WTC11 (cell line): ENCODE measurements at regions not wholly inside any gene's neighbourhood (a gene's known extent, or its start where the extent isn't known, plus 50 kb on each side); places are given as distances from the start of the nearest gene placed in this dataset.

Experiments
- FOXJ3 ChIP-seq: sonication (generic); formaldehyde crosslinking; IDR thresholded peaks from 2 replicates; pipeline ENCODE4 v1.9.0; 2021; ENCODE audit warnings: missing genetic modification reagents, mild to moderate bottlenecking, borderline replicate concordance
- SP1 ChIP-seq: sonication (generic); formaldehyde crosslinking; conservative IDR thresholded peaks from 2 replicates; pipeline ENCODE4 v1.8.1; 2022; ENCODE audit warnings: missing genetic modification reagents
- TEAD4 ChIP-seq: sonication (generic); formaldehyde crosslinking; IDR thresholded peaks from 2 replicates; pipeline ENCODE4 v1.8.0; 2022; ENCODE audit warnings: mild to moderate bottlenecking, missing genetic modification reagents
- ZNF232 ChIP-seq: sonication (generic); formaldehyde crosslinking; IDR thresholded peaks from 2 replicates; pipeline ENCODE4 v1.8.0; 2022; ENCODE audit warnings: mild to moderate bottlenecking, missing genetic modification reagents
- TF ChIP-seq, protein P1 (sequence below): sonication (generic); formaldehyde crosslinking; IDR thresholded peaks from 2 replicates; pipeline ENCODE4 v1.8.1; 2023; ENCODE audit warnings: mild to moderate bottlenecking, missing genetic modification reagents, moderate library complexity
- TF ChIP-seq, protein P2 (sequence below): fragments of 200-600 bp; IDR thresholded peaks from 2 replicates; pipeline ENCODE4 v1.8.0; 2022; ENCODE audit warnings: antibody characterized with exemption
- TF ChIP-seq, protein P3 (sequence below): sonication (generic); formaldehyde crosslinking; IDR thresholded peaks from 2 replicates; pipeline ENCODE4 v1.8.0; 2022; ENCODE audit warnings: mild to moderate bottlenecking, missing genetic modification reagents
- TF ChIP-seq, protein P4 (sequence below): sonication (generic); formaldehyde crosslinking; IDR thresholded peaks from 2 replicates; pipeline ENCODE4 v1.8.0; 2022; ENCODE audit warnings: mild to moderate bottlenecking, missing genetic modification reagents
- TF ChIP-seq, protein P5 (sequence below): sonication (generic); formaldehyde crosslinking; IDR thresholded peaks from 2 replicates; pipeline ENCODE4 v1.8.1; 2023; ENCODE audit warnings: mild to moderate bottlenecking, missing genetic modification reagents, borderline replicate concordance

DNA sequence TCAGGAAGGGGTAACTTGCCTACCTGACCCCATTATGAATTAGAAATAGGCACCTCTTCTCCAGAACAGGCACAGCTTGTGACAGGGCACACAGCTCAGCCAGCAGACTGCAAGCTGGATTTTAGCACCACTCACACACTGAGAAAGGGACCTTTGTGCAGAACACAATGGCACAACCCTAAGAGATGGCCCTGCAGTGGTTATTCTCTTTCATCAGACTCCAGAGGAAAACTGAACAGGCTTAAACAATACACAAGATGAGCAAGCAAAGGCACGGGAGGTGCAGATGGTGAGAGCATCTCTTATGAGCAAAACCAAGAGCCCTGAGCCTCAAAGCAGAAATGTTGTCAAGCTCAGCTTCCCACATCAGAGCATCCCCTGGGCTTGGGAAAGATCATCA, 93.8 kb upstream of the LRRC55 start:
- TF ChIP-seq, protein P1, sequence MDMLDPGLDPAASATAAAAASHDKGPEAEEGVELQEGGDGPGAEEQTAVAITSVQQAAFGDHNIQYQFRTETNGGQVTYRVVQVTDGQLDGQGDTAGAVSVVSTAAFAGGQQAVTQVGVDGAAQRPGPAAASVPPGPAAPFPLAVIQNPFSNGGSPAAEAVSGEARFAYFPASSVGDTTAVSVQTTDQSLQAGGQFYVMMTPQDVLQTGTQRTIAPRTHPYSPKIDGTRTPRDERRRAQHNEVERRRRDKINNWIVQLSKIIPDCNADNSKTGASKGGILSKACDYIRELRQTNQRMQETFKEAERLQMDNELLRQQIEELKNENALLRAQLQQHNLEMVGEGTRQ, result no peak
- TF ChIP-seq, protein P2, sequence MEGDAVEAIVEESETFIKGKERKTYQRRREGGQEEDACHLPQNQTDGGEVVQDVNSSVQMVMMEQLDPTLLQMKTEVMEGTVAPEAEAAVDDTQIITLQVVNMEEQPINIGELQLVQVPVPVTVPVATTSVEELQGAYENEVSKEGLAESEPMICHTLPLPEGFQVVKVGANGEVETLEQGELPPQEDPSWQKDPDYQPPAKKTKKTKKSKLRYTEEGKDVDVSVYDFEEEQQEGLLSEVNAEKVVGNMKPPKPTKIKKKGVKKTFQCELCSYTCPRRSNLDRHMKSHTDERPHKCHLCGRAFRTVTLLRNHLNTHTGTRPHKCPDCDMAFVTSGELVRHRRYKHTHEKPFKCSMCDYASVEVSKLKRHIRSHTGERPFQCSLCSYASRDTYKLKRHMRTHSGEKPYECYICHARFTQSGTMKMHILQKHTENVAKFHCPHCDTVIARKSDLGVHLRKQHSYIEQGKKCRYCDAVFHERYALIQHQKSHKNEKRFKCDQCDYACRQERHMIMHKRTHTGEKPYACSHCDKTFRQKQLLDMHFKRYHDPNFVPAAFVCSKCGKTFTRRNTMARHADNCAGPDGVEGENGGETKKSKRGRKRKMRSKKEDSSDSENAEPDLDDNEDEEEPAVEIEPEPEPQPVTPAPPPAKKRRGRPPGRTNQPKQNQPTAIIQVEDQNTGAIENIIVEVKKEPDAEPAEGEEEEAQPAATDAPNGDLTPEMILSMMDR, result no peak
- TF ChIP-seq, protein P3, sequence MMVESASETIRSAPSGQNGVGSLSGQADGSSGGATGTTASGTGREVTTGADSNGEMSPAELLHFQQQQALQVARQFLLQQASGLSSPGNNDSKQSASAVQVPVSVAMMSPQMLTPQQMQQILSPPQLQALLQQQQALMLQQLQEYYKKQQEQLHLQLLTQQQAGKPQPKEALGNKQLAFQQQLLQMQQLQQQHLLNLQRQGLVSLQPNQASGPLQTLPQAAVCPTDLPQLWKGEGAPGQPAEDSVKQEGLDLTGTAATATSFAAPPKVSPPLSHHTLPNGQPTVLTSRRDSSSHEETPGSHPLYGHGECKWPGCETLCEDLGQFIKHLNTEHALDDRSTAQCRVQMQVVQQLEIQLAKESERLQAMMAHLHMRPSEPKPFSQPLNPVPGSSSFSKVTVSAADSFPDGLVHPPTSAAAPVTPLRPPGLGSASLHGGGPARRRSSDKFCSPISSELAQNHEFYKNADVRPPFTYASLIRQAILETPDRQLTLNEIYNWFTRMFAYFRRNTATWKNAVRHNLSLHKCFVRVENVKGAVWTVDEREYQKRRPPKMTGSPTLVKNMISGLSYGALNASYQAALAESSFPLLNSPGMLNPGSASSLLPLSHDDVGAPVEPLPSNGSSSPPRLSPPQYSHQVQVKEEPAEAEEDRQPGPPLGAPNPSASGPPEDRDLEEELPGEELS (CRISPR knock-in tag), result no peak
- TF ChIP-seq, protein P4, sequence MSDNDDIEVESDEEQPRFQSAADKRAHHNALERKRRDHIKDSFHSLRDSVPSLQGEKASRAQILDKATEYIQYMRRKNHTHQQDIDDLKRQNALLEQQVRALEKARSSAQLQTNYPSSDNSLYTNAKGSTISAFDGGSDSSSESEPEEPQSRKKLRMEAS (CRISPR knock-in tag), result no peak
- TF ChIP-seq FOXJ3 (CRISPR knock-in tag) (no peak), TEAD4 (CRISPR knock-in tag) (no peak), SP1 (CRISPR knock-in tag) (no peak), ZNF232 (CRISPR knock-in tag) (no peak)
- TF ChIP-seq, protein P5, sequence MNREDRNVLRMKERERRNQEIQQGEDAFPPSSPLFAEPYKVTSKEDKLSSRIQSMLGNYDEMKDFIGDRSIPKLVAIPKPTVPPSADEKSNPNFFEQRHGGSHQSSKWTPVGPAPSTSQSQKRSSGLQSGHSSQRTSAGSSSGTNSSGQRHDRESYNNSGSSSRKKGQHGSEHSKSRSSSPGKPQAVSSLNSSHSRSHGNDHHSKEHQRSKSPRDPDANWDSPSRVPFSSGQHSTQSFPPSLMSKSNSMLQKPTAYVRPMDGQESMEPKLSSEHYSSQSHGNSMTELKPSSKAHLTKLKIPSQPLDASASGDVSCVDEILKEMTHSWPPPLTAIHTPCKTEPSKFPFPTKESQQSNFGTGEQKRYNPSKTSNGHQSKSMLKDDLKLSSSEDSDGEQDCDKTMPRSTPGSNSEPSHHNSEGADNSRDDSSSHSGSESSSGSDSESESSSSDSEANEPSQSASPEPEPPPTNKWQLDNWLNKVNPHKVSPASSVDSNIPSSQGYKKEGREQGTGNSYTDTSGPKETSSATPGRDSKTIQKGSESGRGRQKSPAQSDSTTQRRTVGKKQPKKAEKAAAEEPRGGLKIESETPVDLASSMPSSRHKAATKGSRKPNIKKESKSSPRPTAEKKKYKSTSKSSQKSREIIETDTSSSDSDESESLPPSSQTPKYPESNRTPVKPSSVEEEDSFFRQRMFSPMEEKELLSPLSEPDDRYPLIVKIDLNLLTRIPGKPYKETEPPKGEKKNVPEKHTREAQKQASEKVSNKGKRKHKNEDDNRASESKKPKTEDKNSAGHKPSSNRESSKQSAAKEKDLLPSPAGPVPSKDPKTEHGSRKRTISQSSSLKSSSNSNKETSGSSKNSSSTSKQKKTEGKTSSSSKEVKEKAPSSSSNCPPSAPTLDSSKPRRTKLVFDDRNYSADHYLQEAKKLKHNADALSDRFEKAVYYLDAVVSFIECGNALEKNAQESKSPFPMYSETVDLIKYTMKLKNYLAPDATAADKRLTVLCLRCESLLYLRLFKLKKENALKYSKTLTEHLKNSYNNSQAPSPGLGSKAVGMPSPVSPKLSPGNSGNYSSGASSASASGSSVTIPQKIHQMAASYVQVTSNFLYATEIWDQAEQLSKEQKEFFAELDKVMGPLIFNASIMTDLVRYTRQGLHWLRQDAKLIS, result no peak
